ENCODE measurements at regions not wholly inside any gene's neighbourhood (a gene's known extent, or its start where the extent isn't known, plus 50 kb on each side); places are given as distances from the start of the nearest gene placed in this dataset.
A peak's percentile ranks its signal among the peaks of the same experiment; 100 is the strongest.

- no peak for DNase-seq (ENCODE audit: low read depth)
These were observed 86.9 kb upstream of the ANO3 start for GRCh38 chr11:26245046-26245445.

- DNase-seq (ENCODE audit: low read depth), result peak; percentile 42
These were observed 84.6 kb upstream of the ANO3 start for GRCh38 chr11:26247340-26247739.

- no peak for DNase-seq (ENCODE audit: low read depth)
These were observed 83.3 kb upstream of the ANO3 start for GRCh38 chr11:26248661-26249060.

GRCh38 chr11:26254378-26254777, 77.6 kb upstream of the ANO3 start:
- no peak for DNase-seq (ENCODE audit: low read depth)

GRCh38 chr11:26263769-26264168, 68.2 kb upstream of the ANO3 start:
- no peak for DNase-seq (ENCODE audit: low read depth)

- DNase-seq (ENCODE audit: low read depth), result no peak
These were observed 67.7 kb upstream of the ANO3 start for GRCh38 chr11:26264266-26264665.

- no peak for DNase-seq (ENCODE audit: low read depth)
These were observed 62.8 kb upstream of the ANO3 start for GRCh38 chr11:26268980-26269660.

GRCh38 chr11:26271666-26272065, 60.3 kb upstream of the ANO3 start:
- DNase-seq (ENCODE audit: low read depth), result no peak

GRCh38 chr11:26276798-26277424, 55.0 kb upstream of the ANO3 start:
- peak; percentile 57 for DNase-seq (ENCODE audit: low read depth)

GRCh38 chr11:26278354-26278753, 53.6 kb upstream of the ANO3 start:
- no peak for DNase-seq (ENCODE audit: low read depth)
